ENCODE measurements at regions not wholly inside any gene's neighbourhood (a gene's known extent, or its start where the extent isn't known, plus 50 kb on each side); places are given as distances from the start of the nearest gene placed in this dataset.

DNA sequence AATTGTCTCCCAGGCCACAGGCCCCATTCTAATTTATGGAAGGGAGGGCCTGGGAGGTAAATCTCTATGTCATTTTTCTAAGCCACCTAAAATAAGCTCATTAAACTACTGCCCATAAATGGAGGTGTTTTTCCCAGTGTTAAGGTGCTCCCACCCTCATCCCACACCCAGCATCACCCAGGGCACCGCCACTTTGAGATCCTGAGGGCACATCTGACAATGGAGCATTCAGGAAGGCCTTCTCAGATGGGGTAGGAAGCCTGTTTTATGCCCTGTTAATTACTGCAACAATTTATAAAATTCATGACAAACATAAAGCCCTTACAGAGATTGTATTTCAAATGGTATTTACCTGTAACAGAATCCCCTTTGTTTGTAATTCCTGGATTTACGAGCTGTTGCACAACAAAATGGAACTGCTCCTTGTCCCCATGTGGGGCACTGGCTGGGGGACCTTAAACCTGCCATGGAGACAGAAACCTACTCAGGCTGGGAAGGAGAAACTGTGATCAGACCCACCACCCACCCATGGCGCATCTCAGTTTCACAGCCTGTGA, 319.5 kb upstream of the USP24 start (continued):
- no peak for TF ChIP-seq EP300 (IDR thresholded peaks at IDR 0.05; ENCODE audit: borderline replicate concordance in 1 of 2, low read depth in 2 of 2, low read length in 2 of 2)
- no peak for TF ChIP-seq SUZ12 (IDR thresholded peaks at IDR 0.05; ENCODE audit: low read length)
- TF ChIP-seq HDAC2 (IDR thresholded peaks at IDR 0.05; ENCODE audit: borderline replicate concordance in 1 of 2, low read depth in 2 of 2, low read length in 2 of 2): no peak
- TF ChIP-seq, protein P1, sequence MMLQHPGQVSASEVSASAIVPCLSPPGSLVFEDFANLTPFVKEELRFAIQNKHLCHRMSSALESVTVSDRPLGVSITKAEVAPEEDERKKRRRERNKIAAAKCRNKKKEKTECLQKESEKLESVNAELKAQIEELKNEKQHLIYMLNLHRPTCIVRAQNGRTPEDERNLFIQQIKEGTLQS (IDR thresholded peaks at IDR 0.05; ENCODE audit: insufficient read depth, low read depth, low read length): no peak
- TF ChIP-seq BCL11A (IDR thresholded peaks at IDR 0.05; ENCODE audit: low read depth in 2 of 2, low read length in 2 of 2): no peak
- TF ChIP-seq RFX5 (IDR thresholded peaks at IDR 0.05; ENCODE audit: borderline replicate concordance, low read depth, low read length): no peak
- TF ChIP-seq RXRA (IDR thresholded peaks at IDR 0.05; ENCODE audit: insufficient read depth, low read depth, low read length): no peak
